Bronchial epithelial cell (primary cell): ENCODE measurements at regions not wholly inside any gene's neighbourhood (a gene's known extent, or its start where the extent isn't known, plus 50 kb on each side); places are given as distances from the start of the nearest gene placed in this dataset.
"Not testable (repeated sequence)": the region's sequence is repeated elsewhere in the genome, so short reads cannot be mapped to it uniquely, and the experiment has no call there.

ENCODE experiments used
- DNase-seq: peaks from one replicate; pipeline ENCODE4 v3.0.0-alpha.2; 2010; ENCODE audit warnings: low read depth
- FAIRE-seq: peaks from 2 replicates; lab custom pipeline; 2011; peaks lifted over from hg19 to GRCh38; lab: Jason Lieb, UNC
- H3K27me3 ChIP-seq: 2 replicates; pipeline ENCODE4 v1.5.1; 2011; ENCODE audit warnings: low read length; ENCODE audit not compliant: control insufficient read depth, insufficient read depth
- H3K36me3 ChIP-seq: 2 replicates; pipeline ENCODE4 v1.5.1; 2011; ENCODE audit warnings: low read length; ENCODE audit not compliant: control insufficient read depth, insufficient read depth
- H3K4me3 ChIP-seq: 2 replicates; pipeline ENCODE4 v1.5.1; 2011; ENCODE audit warnings: mild to moderate bottlenecking, low read depth, low read length, control low read depth
- TF ChIP-seq, protein P1 (sequence below): IDR thresholded peaks from 2 replicates; pipeline ENCODE4 v1.5.1; 2011; ENCODE audit warnings: mild to moderate bottlenecking, moderate library complexity, low read length, control low read depth, inconsistent platforms; ENCODE audit not compliant: insufficient read depth, severe bottlenecking

DNA sequence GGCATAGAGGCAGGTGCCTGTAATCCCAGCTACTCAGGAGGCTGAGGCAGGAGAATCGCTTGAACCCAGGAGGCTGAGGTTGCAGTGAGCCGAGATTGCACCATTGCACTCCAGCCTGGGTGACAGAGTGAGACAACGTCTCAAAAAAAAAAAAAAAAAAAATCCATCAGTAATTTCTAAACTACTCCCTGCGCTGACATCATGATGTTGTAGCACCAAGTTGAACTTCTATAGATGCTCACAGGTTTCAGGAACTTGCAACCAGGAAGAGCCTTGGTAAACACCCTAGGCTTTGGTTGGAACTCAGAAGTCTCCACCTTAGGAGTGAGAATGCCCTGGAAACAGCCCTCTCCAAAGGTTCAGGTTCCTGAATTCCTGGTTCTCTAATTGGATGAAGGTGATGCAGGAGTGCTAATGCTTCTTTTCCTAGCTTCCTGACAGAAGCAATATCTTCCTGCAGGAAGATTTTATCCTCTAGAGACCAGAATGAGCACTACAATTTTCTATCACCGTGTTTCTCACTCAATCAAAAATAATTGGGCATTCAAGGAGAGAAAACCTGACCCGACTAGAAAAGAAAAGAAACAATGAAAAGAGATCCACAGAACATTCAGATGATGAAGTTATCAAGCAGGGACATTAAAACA, 469.6 kb downstream of the GADD45G start:
- Histone ChIP-seq H3K27me3 (peaks cover 3% of the 10 kb centered on the region), H3K4me3 (no peak overlapping the region), H3K36me3 (no peaks in the 10 kb centered on the region)
- FAIRE-seq (no peak), DNase-seq (no peak)
- TF ChIP-seq, protein P1, sequence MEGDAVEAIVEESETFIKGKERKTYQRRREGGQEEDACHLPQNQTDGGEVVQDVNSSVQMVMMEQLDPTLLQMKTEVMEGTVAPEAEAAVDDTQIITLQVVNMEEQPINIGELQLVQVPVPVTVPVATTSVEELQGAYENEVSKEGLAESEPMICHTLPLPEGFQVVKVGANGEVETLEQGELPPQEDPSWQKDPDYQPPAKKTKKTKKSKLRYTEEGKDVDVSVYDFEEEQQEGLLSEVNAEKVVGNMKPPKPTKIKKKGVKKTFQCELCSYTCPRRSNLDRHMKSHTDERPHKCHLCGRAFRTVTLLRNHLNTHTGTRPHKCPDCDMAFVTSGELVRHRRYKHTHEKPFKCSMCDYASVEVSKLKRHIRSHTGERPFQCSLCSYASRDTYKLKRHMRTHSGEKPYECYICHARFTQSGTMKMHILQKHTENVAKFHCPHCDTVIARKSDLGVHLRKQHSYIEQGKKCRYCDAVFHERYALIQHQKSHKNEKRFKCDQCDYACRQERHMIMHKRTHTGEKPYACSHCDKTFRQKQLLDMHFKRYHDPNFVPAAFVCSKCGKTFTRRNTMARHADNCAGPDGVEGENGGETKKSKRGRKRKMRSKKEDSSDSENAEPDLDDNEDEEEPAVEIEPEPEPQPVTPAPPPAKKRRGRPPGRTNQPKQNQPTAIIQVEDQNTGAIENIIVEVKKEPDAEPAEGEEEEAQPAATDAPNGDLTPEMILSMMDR: no peak

DNA sequence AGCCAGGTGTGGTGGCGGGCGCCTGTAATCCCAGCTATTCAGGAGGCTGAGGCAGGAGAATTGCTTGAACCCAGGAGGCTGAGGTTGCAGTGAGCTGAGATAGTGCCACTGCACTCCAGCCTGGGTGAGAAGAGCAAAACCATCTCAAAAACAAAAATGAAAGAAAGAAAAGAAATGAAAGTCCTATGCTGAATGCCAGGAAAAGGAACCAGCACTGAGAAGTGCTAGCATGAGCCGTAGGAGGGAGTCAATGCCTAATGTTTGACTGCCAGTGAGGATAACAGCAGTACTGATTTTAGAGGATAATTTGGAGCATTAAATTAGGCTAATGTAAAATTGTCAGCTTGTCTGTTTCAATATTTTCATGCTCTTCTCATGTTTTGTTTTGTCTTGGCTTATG, 472.8 kb downstream of the GADD45G start:
- not testable (repeated sequence) for H3K27me3 ChIP-seq, FAIRE-seq, DNase-seq, H3K4me3 ChIP-seq, H3K36me3 ChIP-seq

DNA sequence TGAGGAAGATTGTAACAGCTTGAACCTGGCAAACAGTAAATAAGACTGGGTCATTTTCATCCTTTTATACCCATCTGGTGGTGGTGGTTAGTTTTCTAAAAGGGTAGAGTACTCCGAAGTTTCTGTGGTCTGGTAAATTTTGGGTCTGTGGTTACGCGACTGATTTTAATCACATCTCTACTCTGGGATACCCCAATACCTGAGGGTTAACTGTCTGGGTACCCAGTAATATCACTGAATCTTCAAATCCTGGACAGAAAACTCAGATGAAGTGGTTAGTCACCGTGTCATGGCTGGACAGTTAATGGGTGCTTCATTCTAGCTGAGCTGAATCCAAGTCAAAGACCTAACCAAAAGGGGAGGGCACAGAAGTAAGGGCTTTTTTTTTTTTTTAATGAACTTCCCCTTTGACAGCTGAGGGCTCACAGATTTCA, 474.2 kb downstream of the GADD45G start:
- TF ChIP-seq, protein P1: no peak
- H3K36me3 ChIP-seq: no peaks in the 10 kb centered on the region
- DNase-seq: no peak
- no peak overlapping the region for H3K4me3 ChIP-seq
- H3K27me3 ChIP-seq: peaks cover 9% of the 10 kb centered on the region
- FAIRE-seq: no peak

DNA sequence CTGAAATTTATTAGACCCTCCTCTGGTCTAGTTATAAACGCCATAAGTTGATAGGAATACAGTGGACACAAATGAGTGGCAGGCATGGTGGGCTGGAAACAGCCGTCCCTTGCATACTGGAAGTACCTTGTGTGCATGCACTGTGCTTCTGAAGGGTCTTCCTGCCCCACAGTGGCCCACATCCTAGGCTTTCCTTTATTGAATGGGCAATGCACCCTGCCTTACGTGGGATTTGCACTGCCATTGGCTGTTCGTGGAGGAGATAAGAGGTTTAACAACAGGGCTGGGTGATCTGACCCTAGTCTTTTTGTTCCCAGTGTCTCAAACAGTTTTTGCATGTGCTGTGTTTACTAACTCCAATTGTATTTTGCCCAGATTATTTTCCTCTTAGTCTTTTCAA, 480.8 kb downstream of the GADD45G start:
- TF ChIP-seq, protein P1: no peak
- no peak for FAIRE-seq
- no peaks in the 10 kb centered on the region for H3K36me3 ChIP-seq

DNA sequence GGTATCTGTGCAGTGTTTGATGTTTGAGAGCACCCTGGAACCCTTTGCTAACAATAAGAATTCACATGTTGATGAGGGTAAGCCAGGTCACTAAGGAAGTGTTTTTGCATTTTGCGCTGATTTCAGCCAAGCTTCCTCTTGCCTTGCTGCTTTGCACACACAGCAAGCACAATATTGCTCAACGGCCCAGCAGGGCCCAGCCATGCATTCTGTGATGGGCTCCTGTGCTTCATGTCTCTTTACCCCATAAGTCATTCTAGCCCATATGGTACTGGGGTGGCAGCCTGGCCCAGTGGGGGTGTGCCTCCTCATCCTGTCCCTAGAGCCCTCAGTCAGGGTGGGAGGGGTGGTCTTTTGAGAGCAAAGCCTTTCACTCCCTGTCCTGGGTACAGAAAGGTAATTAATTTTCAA, 481.3 kb downstream of the GADD45G start:
- FAIRE-seq (no peak), DNase-seq (no peak)
- Histone ChIP-seq H3K4me3 (no peak overlapping the region), H3K36me3 (no peaks in the 10 kb centered on the region), H3K27me3 (peaks cover 4% of the 10 kb centered on the region)
- TF ChIP-seq, protein P1: no peak

More for the DNA sequence above, 480.8 kb downstream of the GADD45G start:
- H3K4me3 ChIP-seq: no peak overlapping the region
- H3K27me3 ChIP-seq: peaks cover 6% of the 10 kb centered on the region
- DNase-seq: no peak

DNA sequence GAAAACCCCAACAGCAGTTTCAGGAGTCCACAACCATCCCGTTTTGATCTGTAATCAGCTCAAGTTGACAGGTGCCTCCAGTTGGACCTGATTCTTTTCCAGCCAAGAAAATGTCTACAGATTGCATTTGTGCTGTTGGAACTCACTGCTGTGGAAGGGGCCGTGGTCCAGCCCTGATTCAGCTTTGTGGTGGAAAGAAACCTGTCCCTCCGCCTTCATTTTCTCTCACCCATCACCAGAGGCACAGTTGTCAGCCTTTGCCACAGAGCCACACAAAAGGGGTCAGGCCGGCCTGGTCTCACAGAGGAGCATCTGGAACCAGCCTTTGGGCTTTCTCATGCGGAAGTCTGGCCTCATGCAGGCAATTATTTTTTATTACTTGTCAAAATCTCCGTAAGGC, 483.6 kb downstream of the GADD45G start:
- H3K27me3 ChIP-seq: peaks cover under 1% of the 10 kb centered on the region
- DNase-seq (no peak), FAIRE-seq (no peak)
- no peaks in the 10 kb centered on the region for H3K36me3 ChIP-seq
- no peak overlapping the region for H3K4me3 ChIP-seq
- TF ChIP-seq, protein P1: no peak
